HG03432 (cell line): ENCODE measurements at regions not wholly inside any gene's neighbourhood (a gene's known extent, or its start where the extent isn't known, plus 50 kb on each side); places are given as distances from the start of the nearest gene placed in this dataset.

ENCODE experiments used
- ATAC-seq: cut with Tn5 transposase; IDR thresholded peaks from one replicate; pipeline ENCODE4 v1.9.1; 2021; ENCODE audit warnings: mild to moderate bottlenecking, moderate library complexity; ENCODE audit not compliant: unreplicated experiment

GRCh38 chr11:129324533-129325175 lies 51.0 kb upstream of the BARX2 start:
- no peak for ATAC-seq

GRCh38 chr11:129323896-129324502 lies 51.6 kb upstream of the BARX2 start:
- no peak for ATAC-seq

GRCh38 chr11:129322941-129323340 lies 52.7 kb upstream of the BARX2 start:
- no peak for ATAC-seq

DNA sequence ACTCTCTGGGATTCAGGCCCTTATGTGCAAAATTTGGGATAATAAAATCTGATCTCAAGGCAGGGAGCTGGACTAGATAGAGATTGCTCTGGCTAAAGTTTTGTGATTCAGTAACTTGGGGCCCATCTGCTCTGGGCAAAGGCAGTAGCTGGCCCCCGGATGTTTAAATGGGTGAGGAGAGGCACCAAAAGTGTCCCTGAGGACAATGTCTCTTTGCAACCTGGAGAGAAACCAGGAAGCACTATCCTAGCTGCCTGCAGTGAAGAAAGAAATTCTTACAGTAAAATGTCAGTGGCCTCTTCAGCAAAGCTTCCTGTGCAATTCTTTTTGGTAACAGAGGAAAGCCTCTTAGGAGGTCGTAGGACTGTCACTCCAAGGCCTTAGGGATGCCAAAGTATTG lies 54.6 kb upstream of the BARX2 start:
- no peak for ATAC-seq

DNA sequence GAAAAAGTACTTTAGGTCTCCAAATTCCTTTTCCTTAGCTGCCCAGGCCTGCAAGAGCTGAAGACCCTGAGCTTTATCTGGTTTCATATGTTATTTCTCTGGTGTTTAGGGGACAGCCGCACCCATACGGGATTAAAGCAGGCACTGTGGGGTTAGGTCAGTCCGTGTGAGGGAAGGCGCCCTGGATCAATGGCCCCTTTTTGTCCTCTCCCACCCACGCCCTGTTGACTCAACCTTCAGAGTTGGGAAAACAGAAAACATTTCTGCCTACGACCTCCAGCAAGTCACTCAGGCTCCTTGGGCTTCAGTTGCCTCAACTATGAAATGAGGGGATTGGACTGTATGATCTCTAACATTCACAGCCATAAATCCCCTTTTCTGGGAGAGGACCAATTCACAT lies 55.2 kb upstream of the BARX2 start:
- ATAC-seq = no peak

GRCh38 chr11:129319751-129320150 lies 55.9 kb upstream of the BARX2 start:
- ATAC-seq = no peak

DNA sequence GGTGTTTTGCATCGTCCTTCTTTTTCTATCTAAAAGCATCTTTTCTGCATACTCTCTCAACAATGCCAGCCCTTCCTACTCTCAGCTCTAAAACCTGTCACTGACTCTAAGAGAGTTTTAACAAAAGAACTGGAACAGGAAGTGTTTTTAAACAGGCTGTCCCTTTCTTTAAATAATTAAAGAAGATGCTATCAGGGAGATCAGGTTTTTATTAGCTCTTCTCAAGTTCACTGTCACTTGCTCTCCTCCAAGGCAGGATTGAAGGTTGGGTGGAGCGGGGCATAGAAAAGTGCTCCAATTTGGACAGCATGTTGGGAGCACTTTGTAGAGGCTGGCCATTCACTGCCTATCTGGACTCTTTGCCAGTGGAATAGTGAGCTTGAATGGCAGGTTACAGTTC lies 56.4 kb upstream of the BARX2 start:
- no peak for ATAC-seq

- no peak for ATAC-seq
Observed at GRCh38 chr11:129317571-129317970, 58.1 kb upstream of the BARX2 start.

DNA sequence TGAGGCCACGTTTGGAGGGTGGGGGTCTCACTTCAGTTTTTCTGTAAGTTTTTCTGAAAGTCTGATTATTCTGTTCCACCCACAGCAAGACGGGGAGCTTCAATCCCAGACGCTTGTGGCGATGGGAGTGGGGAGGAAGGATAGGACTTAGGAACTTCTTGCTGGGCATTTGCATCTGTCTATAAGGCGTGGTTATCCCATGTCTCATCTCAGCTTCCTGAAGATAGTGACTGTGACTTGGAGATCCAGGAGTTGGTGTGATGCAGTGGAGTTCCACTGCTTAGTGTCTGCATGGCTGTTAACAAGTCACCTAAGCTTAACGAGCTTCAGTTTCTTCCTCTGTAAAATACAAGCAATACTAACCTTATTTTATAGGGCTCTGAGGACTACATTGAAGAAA lies 58.9 kb upstream of the BARX2 start:
- no peak for ATAC-seq

DNA sequence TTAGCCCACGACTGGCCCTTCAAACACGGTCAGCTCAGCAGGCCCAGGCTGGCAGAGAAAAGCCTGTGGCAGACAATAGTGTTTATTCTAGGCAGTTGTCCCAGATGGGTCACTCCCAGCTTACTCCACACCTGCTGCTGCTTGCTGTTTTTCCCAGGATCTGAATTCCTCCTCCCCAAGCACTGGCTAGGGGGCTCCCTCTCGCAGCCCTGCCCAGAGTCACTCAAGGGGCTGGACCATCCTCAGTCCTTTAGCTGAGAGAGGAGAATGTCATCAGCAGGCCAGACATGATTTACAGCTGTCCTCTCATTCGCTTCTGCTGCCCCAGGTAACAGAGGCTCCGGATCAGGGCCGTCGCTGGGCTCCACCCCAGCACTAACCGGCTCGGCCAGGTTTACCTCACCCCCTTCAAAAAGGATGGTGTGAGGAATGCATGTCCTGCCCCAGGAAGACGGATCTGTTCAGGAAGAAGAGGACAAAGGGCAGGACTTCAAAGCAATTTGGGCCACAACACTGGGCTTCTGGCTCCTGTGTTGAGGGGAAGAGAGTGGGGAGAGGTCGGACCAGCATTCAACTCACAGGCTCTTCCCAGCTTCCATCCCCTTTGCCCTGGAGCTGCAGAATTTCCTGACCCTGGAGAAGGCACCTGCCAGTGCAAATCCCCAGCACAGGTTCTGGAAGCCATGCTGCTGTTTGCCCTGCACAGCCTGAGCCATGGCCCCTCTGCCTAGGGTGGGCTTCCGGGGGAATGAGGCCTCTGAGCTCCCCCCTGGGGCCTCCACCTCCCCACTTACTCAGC lies 59.7 kb upstream of the BARX2 start:
- no peak for ATAC-seq

GRCh38 chr11:129314371-129314770 lies 61.3 kb upstream of the BARX2 start:
- ATAC-seq = no peak

DNA sequence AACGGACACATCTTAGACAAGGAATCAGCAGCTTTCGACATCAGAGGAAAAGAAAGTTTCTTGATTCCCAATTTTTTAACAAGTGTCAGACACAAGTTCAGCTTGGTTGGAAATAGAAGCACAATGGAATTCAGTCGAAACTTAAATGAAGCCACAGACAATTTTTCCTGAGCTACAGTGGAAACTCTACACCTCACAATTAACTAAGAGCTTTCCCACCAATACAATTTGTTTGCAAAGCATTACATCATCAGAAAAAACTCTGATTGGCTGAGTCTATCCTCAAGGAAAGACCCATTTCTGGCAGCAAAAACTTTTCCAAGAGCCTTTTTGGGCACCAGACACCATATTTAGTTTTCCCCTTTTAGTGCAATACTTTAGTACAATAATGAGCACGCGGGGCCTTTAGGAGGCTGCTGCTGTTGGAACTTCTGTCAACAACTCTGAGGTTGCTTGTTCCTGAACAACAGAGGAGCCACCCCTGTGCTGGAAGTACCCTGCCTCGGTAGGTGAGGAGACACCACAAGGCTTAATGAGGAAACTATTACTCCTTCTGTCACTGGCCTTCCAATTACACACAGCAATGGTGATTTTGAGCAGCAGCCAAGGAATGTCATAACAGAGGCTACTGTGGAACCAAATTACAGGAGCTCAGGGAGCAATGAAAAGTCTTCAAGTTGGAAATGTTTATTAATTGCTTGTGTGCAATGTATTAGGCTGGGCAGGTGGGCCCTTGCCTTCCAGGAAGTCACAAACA lies 61.9 kb upstream of the BARX2 start:
- no peak for ATAC-seq

DNA sequence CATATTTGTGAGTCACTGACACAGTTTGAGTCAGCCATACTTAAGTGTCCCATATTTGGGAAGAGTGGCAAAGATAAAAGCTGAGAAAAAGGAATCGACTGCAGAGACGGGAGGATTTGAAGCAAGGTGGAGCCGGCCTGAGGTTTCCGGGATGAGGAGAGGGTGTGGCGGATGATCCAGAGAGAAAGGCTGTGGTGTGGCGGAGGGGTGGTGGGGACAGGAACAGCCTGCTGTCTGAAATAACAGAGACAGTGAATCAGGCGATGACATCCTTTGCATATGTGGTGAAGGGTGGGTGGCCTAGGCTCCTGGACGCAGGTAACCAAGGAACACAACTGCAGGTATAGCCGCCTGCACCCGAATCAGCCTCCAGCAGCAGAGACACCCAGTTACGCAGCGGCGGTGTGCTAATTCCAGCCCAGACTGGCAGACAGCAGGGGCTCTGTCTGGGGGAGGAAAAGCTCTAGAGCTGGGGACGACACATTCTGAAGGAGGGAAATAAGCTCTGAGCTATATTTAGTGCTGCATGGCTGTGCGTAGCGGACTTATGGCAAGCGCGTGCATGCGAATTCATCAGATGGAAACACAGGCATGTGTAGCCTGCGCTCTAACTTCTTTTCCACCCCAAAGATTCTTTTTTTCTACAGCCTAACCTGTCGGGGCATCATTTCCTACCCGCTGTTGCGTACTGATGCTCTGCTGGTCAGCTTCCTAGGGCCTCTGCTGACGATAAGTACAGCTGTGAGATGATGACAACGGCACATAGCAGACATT lies 62.7 kb upstream of the BARX2 start:
- no peak for ATAC-seq

DNA sequence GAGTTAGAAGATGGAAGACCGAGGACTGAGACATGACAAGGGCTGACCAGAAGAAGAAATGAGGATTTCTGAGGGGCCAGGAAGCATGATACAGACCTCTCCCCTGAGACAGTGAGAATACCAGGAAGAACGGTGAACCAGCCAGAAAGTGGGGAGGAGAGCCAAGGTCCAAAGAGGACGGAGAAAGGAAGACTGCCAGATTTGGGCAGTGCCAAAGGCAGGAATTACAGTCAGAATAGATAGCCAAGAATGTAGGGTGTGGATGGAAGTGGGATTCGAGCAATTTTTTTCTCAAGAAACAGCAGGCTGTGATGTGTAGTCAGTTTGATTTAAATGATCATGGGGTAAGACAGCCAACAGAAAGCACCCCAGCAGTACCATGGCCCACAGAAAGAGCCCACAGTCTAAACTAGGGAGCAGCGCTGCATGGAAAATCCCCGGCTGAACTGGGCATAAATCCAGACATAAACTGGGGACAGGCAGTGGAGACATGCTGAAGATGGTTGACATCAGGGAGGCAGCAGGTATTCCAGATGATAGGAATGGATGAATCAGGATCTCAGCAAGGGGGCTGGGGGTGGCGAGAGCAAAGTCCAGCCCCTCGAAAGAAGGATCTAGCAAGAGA lies 67.3 kb upstream of the BARX2 start:
- no peak for ATAC-seq

- ATAC-seq = no peak
Observed at GRCh38 chr11:129307162-129307561, 68.5 kb upstream of the BARX2 start.

DNA sequence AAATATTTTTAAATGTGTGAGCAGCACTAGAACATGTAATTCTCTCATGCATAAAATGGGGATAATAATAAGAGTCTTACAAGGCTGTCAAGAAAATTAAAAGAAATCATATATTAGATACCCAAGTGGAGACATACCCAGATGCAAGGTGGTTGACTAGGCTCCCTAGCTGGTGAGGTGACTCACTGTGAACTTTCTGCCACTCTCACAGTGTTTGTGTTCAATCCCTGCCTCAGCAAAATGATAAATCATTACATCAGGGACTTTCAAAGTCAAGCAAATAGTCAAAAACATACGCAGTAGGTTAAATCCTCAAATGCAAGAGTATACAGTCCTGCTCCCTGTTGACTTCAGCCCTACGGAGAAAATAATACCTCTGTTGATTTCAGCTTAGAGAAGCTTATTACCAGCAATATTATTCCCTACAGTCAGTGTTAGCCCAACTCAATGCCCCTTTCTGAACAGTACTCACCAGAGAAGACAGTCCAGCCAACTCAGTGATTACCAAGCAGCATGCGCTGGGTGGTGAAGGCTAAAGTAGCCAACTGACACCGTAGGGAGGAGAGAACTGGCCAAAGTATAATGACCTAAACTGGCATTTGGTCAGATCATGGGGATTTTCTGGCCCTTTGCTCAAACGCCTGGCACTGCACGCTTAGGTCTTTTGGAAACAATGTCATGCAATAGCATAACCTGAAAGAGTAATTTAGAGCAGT lies 73.1 kb upstream of the BARX2 start:
- no peak for ATAC-seq

DNA sequence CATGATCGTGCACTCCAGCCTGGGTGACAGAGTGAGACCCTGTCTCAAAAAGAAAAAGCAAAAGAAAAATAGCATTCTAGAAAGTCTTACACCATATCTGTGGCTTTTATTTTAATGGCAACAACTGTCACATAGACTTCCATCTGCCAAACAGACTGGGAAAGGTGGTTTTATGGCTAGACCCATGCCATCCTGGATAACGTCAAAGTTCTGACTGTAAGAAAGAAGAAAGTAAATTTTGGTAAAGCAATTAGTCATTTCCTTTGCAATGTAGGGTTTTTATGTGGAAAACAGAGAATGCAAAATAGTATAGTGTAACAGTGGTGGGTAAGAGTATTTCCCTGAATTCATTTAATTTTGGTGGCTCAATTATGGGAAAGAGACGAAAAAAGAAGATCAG lies 75.5 kb upstream of the BARX2 start:
- ATAC-seq = no peak

DNA sequence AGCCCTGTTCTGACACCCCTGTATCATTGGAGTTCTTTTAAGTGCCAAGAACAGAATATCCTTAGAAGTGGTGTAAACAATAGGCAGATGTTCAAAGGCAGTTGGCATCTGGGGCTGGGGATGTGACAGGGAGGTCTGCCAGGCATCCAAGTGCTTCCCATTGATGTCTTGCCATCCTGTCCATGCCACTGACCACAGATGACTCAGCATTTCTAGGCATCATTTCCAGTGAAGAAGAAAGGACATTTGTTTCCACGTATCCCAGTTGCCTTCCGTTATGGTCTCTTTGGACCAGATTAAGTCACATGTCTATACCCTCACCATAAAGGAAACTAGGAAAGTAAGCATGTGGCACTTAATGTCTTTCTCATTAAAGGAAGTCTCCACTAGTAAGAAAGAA lies 76.7 kb upstream of the BARX2 start:
- no peak for ATAC-seq

- ATAC-seq = no peak
Observed at GRCh38 chr11:129295746-129296145, 79.9 kb upstream of the BARX2 start.

DNA sequence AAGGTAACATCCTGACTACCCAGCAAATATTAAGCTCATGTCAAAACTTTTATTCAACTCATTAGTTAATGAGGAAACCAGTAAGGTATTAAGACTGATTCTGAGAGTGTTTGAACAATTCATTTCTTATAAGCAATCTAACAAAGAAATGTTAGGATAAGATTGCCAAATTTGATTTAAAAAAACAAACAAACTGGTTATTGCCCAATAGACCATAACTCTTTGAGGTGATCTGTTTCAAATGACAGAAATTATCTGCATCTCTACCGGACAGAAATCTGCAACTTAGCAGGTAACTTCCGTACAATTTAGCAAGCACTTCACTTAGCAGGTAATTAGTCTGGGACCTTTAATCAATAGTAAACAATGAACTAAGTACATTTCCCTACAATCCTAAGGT lies 82.9 kb upstream of the BARX2 start:
- ATAC-seq = no peak
